HepG2 (cell line): ENCODE measurements at regions not wholly inside any gene's neighbourhood (a gene's known extent, or its start where the extent isn't known, plus 50 kb on each side); places are given as distances from the start of the nearest gene placed in this dataset.

ENCODE experiments used
- ATAC-seq: fragments of 200-7000 bp; cut with Tn5 transposase; 3 replicates; pipeline ENCODE4 v1.9.1; 2020; ENCODE audit warnings: mild to moderate bottlenecking, moderate library complexity
- BruUV-seq: library from RNA; stranded (reverse); fragments of 400-500 nt; replicated peaks from 2 replicates; lab custom pipeline; 2021; lab: Mats Ljungman, UMichigan
- CTCF ChIA-PET: fragments of 300-600 bp; formaldehyde crosslinking; extraction: SDS; loops from one replicate; lab custom pipeline; 2021; ENCODE audit warnings: low total read pairs, inconsistent platforms, low intra/inter-chr PET ratio; lab: Yijun Ruan, JAX
- POLR2A ChIA-PET: fragments of 350-600 bp; sonication (Branson Sonifier 250); formaldehyde crosslinking; loops from one replicate; lab custom pipeline; 2020; ENCODE audit warnings: antibody characterized with exemption, inconsistent platforms; lab: Yijun Ruan, JAX
- DNase-seq: peaks from one replicate; pipeline ENCODE4 v3.0.0-alpha.2; 2015; ENCODE audit warnings: low spot score
- FAIRE-seq: peaks from 3 replicates; lab custom pipeline; 2011; peaks lifted over from hg19 to GRCh38; lab: Jason Lieb, UNC
- H2AFZ ChIP-seq: one replicate; pipeline ENCODE4 v1.6.1; 2011; ENCODE audit warnings: low read length, inconsistent platforms
- H3K27ac ChIP-seq: fragments of 300-600 bp; 3 replicates; pipeline ENCODE4 v1.8.0; 2011; ENCODE audit warnings: mixed run types, mild to moderate bottlenecking, mixed read lengths, low read length, inconsistent platforms; ENCODE audit not compliant: insufficient read depth; ENCODE audit errors: extremely low read length
- H3K27me3 ChIP-seq, 2 experiments: fragments of 200-600 bp in 1 of 2; 2 replicates in 1 of 2; 3 replicates in 1 of 2; pipeline versions ENCODE4 v1.6.0 to v1.8.0; 2011; ENCODE audit warnings: low read length in 2 of 2, mild to moderate bottlenecking in 2 of 2, moderate library complexity in 2 of 2, inconsistent platforms in 1 of 2; ENCODE audit not compliant: insufficient read depth in 2 of 2, control insufficient read depth in 1 of 2
- H3K36me3 ChIP-seq, 2 experiments: fragments of 200-600 bp in 1 of 2; replicated peaks in 1 of 2; 2 replicates in 1 of 2; 3 replicates in 1 of 2; pipeline versions ENCODE4 v1.5.1 to v1.8.0; 2011; ENCODE audit warnings: low read length in 2 of 2, inconsistent platforms in 1 of 2; ENCODE audit not compliant: insufficient read depth in 2 of 2, control insufficient read depth in 1 of 2
- H3K4me1 ChIP-seq: 2 replicates; pipeline ENCODE4 v1.5.1; 2012; ENCODE audit warnings: low read length, inconsistent platforms; ENCODE audit not compliant: insufficient read depth
- H3K4me2 ChIP-seq: 2 replicates; pipeline ENCODE4 v1.6.0; 2011; ENCODE audit warnings: low read depth, low read length, inconsistent platforms
- H3K4me3 ChIP-seq, 3 experiments: fragments of 200-600 bp in 1 of 3; sonication (generic), shearing (Covaris generic) in 1 of 3; replicated peaks in 1 of 3; 2 replicates each; pipeline ENCODE4 v1.5.1; 2011 to 2016; ENCODE audit warnings: low read length in 3 of 3, inconsistent platforms in 2 of 3, low read depth in 2 of 3, mild to moderate bottlenecking in 2 of 3, control low read depth in 1 of 3, mixed read lengths in 1 of 3; ENCODE audit not compliant: insufficient read depth in 1 of 3
- H3K79me2 ChIP-seq: one replicate; pipeline ENCODE4 v1.6.1; 2011; ENCODE audit warnings: low read length, inconsistent platforms; ENCODE audit not compliant: insufficient read depth
- H3K9ac ChIP-seq: 2 replicates; pipeline ENCODE4 v1.6.0; 2011; ENCODE audit warnings: mild to moderate bottlenecking, low read depth, low read length, inconsistent platforms; ENCODE audit not compliant: insufficient read depth
- H3K9me3 ChIP-seq: 2 replicates; pipeline ENCODE4 v1.5.1; 2012; ENCODE audit warnings: mild to moderate bottlenecking, low read length
- H4K20me1 ChIP-seq: 2 replicates; pipeline ENCODE4 v1.6.0; 2011; ENCODE audit warnings: inconsistent platforms, mild to moderate bottlenecking, low read length, moderate library complexity; ENCODE audit not compliant: insufficient read depth
- ATF7-NPFF ChIP-seq: sonication (generic); formaldehyde crosslinking; IDR thresholded peaks from 2 replicates; pipeline ENCODE4 v1.8.1; 2023; ENCODE audit warnings: mild to moderate bottlenecking, low read depth, missing genetic modification reagents, moderate library complexity
- JUN ChIP-seq: sonication (generic); formaldehyde crosslinking; IDR thresholded peaks from 2 replicates; pipeline ENCODE4 v1.4.0; 2020; ENCODE audit warnings: mild to moderate bottlenecking, missing genetic modification reagents
- KLF13 ChIP-seq: sonication (generic); formaldehyde crosslinking; IDR thresholded peaks from 2 replicates; pipeline ENCODE4 v1.4.0; 2020; ENCODE audit warnings: mild to moderate bottlenecking, missing genetic modification reagents
- MBNL3 ChIP-seq: fragments of 250-450 bp; sonication (Bioruptor Pico); conservative IDR thresholded peaks from 2 replicates; pipeline ENCODE4 v1.8.0; 2022; ENCODE audit warnings: mild to moderate bottlenecking, inconsistent platforms
- ZFX ChIP-seq: sonication (generic); formaldehyde crosslinking; IDR thresholded peaks from 2 replicates; pipeline ENCODE4 v1.4.0; 2020; ENCODE audit warnings: mild to moderate bottlenecking, low read depth, missing genetic modification reagents, moderate library complexity
- ZSCAN21 ChIP-seq: sonication (generic); formaldehyde crosslinking; IDR thresholded peaks from 2 replicates; pipeline ENCODE4 v1.8.0; 2022; ENCODE audit warnings: mild to moderate bottlenecking, missing genetic modification reagents, moderate library complexity, borderline replicate concordance
- in situ Hi-C: cut with HindIII; loops from 2 replicates; pipeline ENCODE4 v1.10.0; 2017; ENCODE audit warnings: low pct_unique_long_range_greater_than_20kb; ENCODE audit not compliant: extremely low pct_ligation_motif_present
- intact Hi-C: fragments of 100-400 bp; cut with micrococcal nuclease; formaldehyde crosslinking; loops from one replicate; pipeline ENCODE4 v1.10.0; 2022; ENCODE audit not compliant: unreplicated experiment
- TF ChIP-seq, protein P1 (sequence below): IDR thresholded peaks from 2 replicates; pipeline ENCODE4 v1.6.1; 2016; ENCODE audit warnings: mild to moderate bottlenecking
- TF ChIP-seq, protein P2 (sequence below): sonication (generic); formaldehyde crosslinking; IDR thresholded peaks from 2 replicates; pipeline ENCODE4 v1.5.0; 2020; ENCODE audit warnings: missing genetic modification reagents, mild to moderate bottlenecking, borderline replicate concordance

DNA sequence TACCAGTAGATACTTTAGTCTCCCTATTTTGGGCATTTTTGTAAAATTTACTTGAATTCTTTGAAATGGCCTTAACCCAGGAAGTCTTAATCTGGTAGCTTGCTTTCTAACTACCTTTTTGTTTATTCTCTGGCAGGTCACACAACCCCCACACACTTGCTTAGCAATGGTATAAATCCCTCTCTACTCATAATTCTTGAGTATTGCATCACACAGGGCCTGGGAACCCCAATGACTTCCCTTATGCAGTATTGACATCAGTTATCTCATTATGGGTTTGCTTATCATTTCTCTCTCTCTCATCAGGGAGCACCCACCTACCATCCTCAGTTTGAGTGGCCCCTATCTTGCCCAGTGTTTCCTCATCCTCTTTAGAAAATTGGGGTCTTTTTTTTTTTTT lies 207.1 kb downstream of the KCNS3 start:
- H3K36me3 ChIP-seq = no peaks in the 10 kb centered on the region
- H3K9ac ChIP-seq = no peak overlapping the region
- no peak for FAIRE-seq
- ChIA-PET CTCF (no interaction called here), POLR2A (no interaction called here)
- no peak for ATAC-seq
- H3K9me3 ChIP-seq = no peaks in the 10 kb centered on the region
- H3K4me3 ChIP-seq = no peak overlapping the region
- intact Hi-C loops = no loop called here
- in situ Hi-C loops = no loop called here
- DNase-seq = no peak
- BruUV-seq = no TSS peak
- 0 out of 5 replicates have a peak, but pooled peaks cover 0 to 3% of the 10 kb centered on the region in 2 experiments for H3K27me3 ChIP-seq
- TF ChIP-seq JUN (CRISPR knock-in tag) (no peak), KLF13 (CRISPR knock-in tag) (no peak), ATF7-NPFF (CRISPR knock-in tag) (no peak), ZSCAN21 (CRISPR knock-in tag) (no peak), ZFX (no peak), MBNL3 (CRISPR knock-in tag) (no peak)
- TF ChIP-seq, protein P1, sequence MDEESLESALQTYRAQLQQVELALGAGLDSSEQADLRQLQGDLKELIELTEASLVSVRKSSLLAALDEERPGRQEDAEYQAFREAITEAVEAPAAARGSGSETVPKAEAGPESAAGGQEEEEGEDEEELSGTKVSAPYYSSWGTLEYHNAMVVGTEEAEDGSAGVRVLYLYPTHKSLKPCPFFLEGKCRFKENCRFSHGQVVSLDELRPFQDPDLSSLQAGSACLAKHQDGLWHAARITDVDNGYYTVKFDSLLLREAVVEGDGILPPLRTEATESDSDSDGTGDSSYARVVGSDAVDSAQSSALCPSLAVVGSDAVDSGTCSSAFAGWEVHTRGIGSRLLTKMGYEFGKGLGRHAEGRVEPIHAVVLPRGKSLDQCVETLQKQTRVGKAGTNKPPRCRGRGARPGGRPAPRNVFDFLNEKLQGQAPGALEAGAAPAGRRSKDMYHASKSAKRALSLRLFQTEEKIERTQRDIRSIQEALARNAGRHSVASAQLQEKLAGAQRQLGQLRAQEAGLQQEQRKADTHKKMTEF (CRISPR knock-in tag) = no peak
- TF ChIP-seq, protein P2, sequence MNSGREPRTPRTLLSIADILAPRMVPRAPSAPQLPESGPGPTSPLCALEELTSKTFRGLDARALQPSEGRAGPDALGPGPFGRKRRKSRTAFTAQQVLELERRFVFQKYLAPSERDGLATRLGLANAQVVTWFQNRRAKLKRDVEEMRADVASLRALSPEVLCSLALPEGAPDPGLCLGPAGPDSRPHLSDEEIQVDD (CRISPR knock-in tag) = no peak
- H3K27ac ChIP-seq = no peak overlapping the region
- no peaks in the 10 kb centered on the region for H3K4me1 ChIP-seq
- H3K4me2 ChIP-seq = no peak overlapping the region
- no peaks in the 10 kb centered on the region for H4K20me1 ChIP-seq
- no peaks in the 10 kb centered on the region for H3K79me2 ChIP-seq
- H2AFZ ChIP-seq = no peak overlapping the region
